SU-DHL-6 (cell line): ENCODE measurements at regions not wholly inside any gene's neighbourhood (a gene's known extent, or its start where the extent isn't known, plus 50 kb on each side); places are given as distances from the start of the nearest gene placed in this dataset.

Experiments used
- EZH2phosphoT487 ChIP-seq: fragments of 200-600 bp; sonication (generic), shearing (Covaris generic); conservative IDR thresholded peaks from 2 replicates; pipeline ENCODE4 v1.6.1; 2018; ENCODE audit warnings: mild to moderate bottlenecking, antibody characterized with exemption, low read length, moderate library complexity, mixed read lengths
- TF ChIP-seq, protein P1 (sequence below): fragments of 200-600 bp; sonication (generic); IDR thresholded peaks from one replicate; pipeline ENCODE4 v1.5.1; 2017; ENCODE audit warnings: antibody characterized with exemption, mild to moderate bottlenecking, low read length, moderate library complexity; ENCODE audit not compliant: insufficient read depth, poor library complexity, severe bottlenecking

DNA sequence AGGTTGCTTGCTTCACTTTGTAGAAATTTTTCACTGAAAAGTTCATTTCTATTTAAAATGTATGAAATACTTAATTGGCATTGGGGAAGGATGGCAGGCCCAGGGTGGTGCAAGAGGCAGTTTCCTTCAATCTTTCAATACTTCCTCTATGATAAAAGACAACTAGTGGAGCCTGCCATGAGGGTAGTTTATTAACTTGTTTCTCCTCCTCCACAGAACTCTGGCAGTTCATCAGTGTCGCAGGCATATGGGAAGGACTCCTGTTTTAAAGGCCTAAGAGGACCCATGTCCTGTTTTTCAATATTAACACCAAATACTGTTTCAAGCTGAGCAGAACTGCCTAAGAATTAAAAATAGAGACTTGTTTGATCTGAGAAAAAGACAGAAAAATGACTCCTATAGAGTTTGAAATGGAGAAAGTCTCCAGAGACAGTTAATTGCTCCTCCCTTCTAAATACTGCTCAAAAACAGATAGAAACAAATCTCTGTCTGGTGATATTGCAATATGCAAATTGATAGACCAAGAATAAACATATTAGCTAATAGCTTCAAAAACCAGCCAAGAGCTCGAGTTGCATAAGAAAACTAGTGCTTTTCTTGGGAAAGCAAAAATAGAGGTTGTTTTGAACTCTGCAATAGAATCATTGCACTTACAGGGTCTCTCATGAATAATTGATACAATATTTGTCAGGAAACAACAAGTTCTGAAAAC is 665.7 kb upstream of the SLC35B3 start:
- TF ChIP-seq, protein P1, sequence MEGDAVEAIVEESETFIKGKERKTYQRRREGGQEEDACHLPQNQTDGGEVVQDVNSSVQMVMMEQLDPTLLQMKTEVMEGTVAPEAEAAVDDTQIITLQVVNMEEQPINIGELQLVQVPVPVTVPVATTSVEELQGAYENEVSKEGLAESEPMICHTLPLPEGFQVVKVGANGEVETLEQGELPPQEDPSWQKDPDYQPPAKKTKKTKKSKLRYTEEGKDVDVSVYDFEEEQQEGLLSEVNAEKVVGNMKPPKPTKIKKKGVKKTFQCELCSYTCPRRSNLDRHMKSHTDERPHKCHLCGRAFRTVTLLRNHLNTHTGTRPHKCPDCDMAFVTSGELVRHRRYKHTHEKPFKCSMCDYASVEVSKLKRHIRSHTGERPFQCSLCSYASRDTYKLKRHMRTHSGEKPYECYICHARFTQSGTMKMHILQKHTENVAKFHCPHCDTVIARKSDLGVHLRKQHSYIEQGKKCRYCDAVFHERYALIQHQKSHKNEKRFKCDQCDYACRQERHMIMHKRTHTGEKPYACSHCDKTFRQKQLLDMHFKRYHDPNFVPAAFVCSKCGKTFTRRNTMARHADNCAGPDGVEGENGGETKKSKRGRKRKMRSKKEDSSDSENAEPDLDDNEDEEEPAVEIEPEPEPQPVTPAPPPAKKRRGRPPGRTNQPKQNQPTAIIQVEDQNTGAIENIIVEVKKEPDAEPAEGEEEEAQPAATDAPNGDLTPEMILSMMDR, result no peak
- no peak for TF ChIP-seq EZH2phosphoT487
